ENCODE measurements at regions not wholly inside any gene's neighbourhood (a gene's known extent, or its start where the extent isn't known, plus 50 kb on each side); places are given as distances from the start of the nearest gene placed in this dataset.
"Not testable (repeated sequence)": the region's sequence is repeated elsewhere in the genome, so short reads cannot be mapped to it uniquely, and the experiment has no call there.

- Mint-ChIP-seq H3K27me3 (ENCODE audit: low read depth) (no peaks in the 10 kb centered on the region), H3K4me3 (no peak overlapping the region), H3K27ac (no peak overlapping the region), H3K4me1 (ENCODE audit: low read depth) (no peaks in the 10 kb centered on the region), H3K9me3 (no peaks in the 10 kb centered on the region), H3K36me3 (ENCODE audit: low read depth) (no peaks in the 10 kb centered on the region)
- no peak for DNase-seq (ENCODE audit: low spot score)
Observed at GRCh38 chr4:24369507-24370029, 214.8 kb downstream of the DHX15 start.

- Mint-ChIP-seq H3K27ac (no peak overlapping the region), H3K4me1 (ENCODE audit: low read depth) (no peaks in the 10 kb centered on the region), H3K36me3 (ENCODE audit: low read depth) (no peaks in the 10 kb centered on the region), H3K27me3 (ENCODE audit: low read depth) (no peaks in the 10 kb centered on the region), H3K4me3 (no peak overlapping the region), H3K9me3 (no peaks in the 10 kb centered on the region)
- no peak for DNase-seq (ENCODE audit: low spot score)
Observed at GRCh38 chr4:24368801-24369200, 215.6 kb downstream of the DHX15 start.

- Mint-ChIP-seq H3K4me1 (ENCODE audit: low read depth) (no peaks in the 10 kb centered on the region), H3K27me3 (ENCODE audit: low read depth) (no peaks in the 10 kb centered on the region), H3K27ac (no peak overlapping the region), H3K4me3 (no peak overlapping the region), H3K36me3 (ENCODE audit: low read depth) (no peaks in the 10 kb centered on the region), H3K9me3 (no peaks in the 10 kb centered on the region)
- DNase-seq (ENCODE audit: low spot score), result no peak
Observed at GRCh38 chr4:24364852-24365251, 219.5 kb downstream of the DHX15 start.

GRCh38 chr4:24364249-24364648 lies 220.1 kb downstream of the DHX15 start:
- Mint-ChIP-seq H3K36me3 (ENCODE audit: low read depth) (no peaks in the 10 kb centered on the region), H3K9me3 (no peaks in the 10 kb centered on the region)

GRCh38 chr4:24363751-24364150 lies 220.6 kb downstream of the DHX15 start:
- no peaks in the 10 kb centered on the region for H3K27me3 Mint-ChIP-seq (ENCODE audit: low read depth)
- no peaks in the 10 kb centered on the region for H3K36me3 Mint-ChIP-seq (ENCODE audit: low read depth)
- DNase-seq (ENCODE audit: low spot score), result no peak
- H3K27ac Mint-ChIP-seq, result no peak overlapping the region
- no peaks in the 10 kb centered on the region for H3K9me3 Mint-ChIP-seq
- H3K4me1 Mint-ChIP-seq (ENCODE audit: low read depth), result no peaks in the 10 kb centered on the region
- no peak overlapping the region for H3K4me3 Mint-ChIP-seq

More at GRCh38 chr4:24364249-24364648, 220.1 kb downstream of the DHX15 start:
- DNase-seq (ENCODE audit: low spot score), result no peak
- Mint-ChIP-seq H3K27me3 (ENCODE audit: low read depth) (no peaks in the 10 kb centered on the region), H3K27ac (no peak overlapping the region), H3K4me1 (ENCODE audit: low read depth) (no peaks in the 10 kb centered on the region), H3K4me3 (no peak overlapping the region)

- no peak overlapping the region for H3K4me3 Mint-ChIP-seq
- H3K4me1 Mint-ChIP-seq (ENCODE audit: low read depth), result no peaks in the 10 kb centered on the region
- no peak overlapping the region for H3K27ac Mint-ChIP-seq
- no peak for DNase-seq (ENCODE audit: low spot score)
- no peaks in the 10 kb centered on the region for H3K9me3 Mint-ChIP-seq
- no peaks in the 10 kb centered on the region for H3K27me3 Mint-ChIP-seq (ENCODE audit: low read depth)
- H3K36me3 Mint-ChIP-seq (ENCODE audit: low read depth), result no peaks in the 10 kb centered on the region
Observed at GRCh38 chr4:24352112-24352511, 232.2 kb downstream of the DHX15 start.

- not testable (repeated sequence) for DNase-seq (ENCODE audit: low spot score); H3K4me3 Mint-ChIP-seq; H3K4me1 Mint-ChIP-seq (ENCODE audit: low read depth); H3K27me3 Mint-ChIP-seq (ENCODE audit: low read depth); H3K27ac Mint-ChIP-seq; H3K9me3 Mint-ChIP-seq; H3K36me3 Mint-ChIP-seq (ENCODE audit: low read depth)
Observed at GRCh38 chr4:24349168-24349996, 235.0 kb downstream of the DHX15 start.

GRCh38 chr4:24339260-24339659 lies 245.1 kb downstream of the DHX15 start:
- no peak overlapping the region for H3K4me3 Mint-ChIP-seq
- H3K9me3 Mint-ChIP-seq, result no peaks in the 10 kb centered on the region
- H3K27ac Mint-ChIP-seq, result no peak overlapping the region
- DNase-seq (ENCODE audit: low spot score), result no peak
- H3K36me3 Mint-ChIP-seq (ENCODE audit: low read depth), result no peaks in the 10 kb centered on the region
- no peaks in the 10 kb centered on the region for H3K4me1 Mint-ChIP-seq (ENCODE audit: low read depth)
- H3K27me3 Mint-ChIP-seq (ENCODE audit: low read depth), result no peaks in the 10 kb centered on the region

GRCh38 chr4:24337451-24338190 lies 246.7 kb downstream of the DHX15 start:
- no peak overlapping the region for H3K27ac Mint-ChIP-seq
- no peaks in the 10 kb centered on the region for H3K36me3 Mint-ChIP-seq (ENCODE audit: low read depth)
- no peak overlapping the region for H3K4me3 Mint-ChIP-seq
- H3K4me1 Mint-ChIP-seq (ENCODE audit: low read depth), result no peaks in the 10 kb centered on the region
- no peak for DNase-seq (ENCODE audit: low spot score)
- no peaks in the 10 kb centered on the region for H3K9me3 Mint-ChIP-seq
- no peaks in the 10 kb centered on the region for H3K27me3 Mint-ChIP-seq (ENCODE audit: low read depth)

GRCh38 chr4:24335616-24336015 lies 248.7 kb downstream of the DHX15 start:
- Mint-ChIP-seq H3K4me1 (ENCODE audit: low read depth) (no peaks in the 10 kb centered on the region), H3K27me3 (ENCODE audit: low read depth) (no peaks in the 10 kb centered on the region), H3K27ac (no peak overlapping the region), H3K9me3 (no peaks in the 10 kb centered on the region), H3K4me3 (no peak overlapping the region), H3K36me3 (ENCODE audit: low read depth) (no peaks in the 10 kb centered on the region)
- DNase-seq (ENCODE audit: low spot score), result no peak

- no peaks in the 10 kb centered on the region for H3K4me1 Mint-ChIP-seq (ENCODE audit: low read depth)
- no peaks in the 10 kb centered on the region for H3K9me3 Mint-ChIP-seq
- H3K36me3 Mint-ChIP-seq (ENCODE audit: low read depth), result no peaks in the 10 kb centered on the region
- H3K27ac Mint-ChIP-seq, result no peak overlapping the region
- no peaks in the 10 kb centered on the region for H3K27me3 Mint-ChIP-seq (ENCODE audit: low read depth)
- no peak for DNase-seq (ENCODE audit: low spot score)
- H3K4me3 Mint-ChIP-seq, result no peak overlapping the region
Observed at GRCh38 chr4:24334906-24335305, 249.4 kb downstream of the DHX15 start.

- no peak overlapping the region for H3K4me3 Mint-ChIP-seq
Observed at GRCh38 chr4:24330573-24330972, 253.8 kb downstream of the DHX15 start.

GRCh38 chr4:24330172-24330571 lies 254.2 kb downstream of the DHX15 start:
- Mint-ChIP-seq H3K27me3 (ENCODE audit: low read depth) (no peaks in the 10 kb centered on the region), H3K4me1 (ENCODE audit: low read depth) (no peaks in the 10 kb centered on the region), H3K4me3 (no peak overlapping the region), H3K36me3 (ENCODE audit: low read depth) (no peaks in the 10 kb centered on the region), H3K27ac (no peak overlapping the region), H3K9me3 (no peaks in the 10 kb centered on the region)
- DNase-seq (ENCODE audit: low spot score), result no peak

More at GRCh38 chr4:24330573-24330972, 253.8 kb downstream of the DHX15 start:
- H3K27ac Mint-ChIP-seq, result no peak overlapping the region
- no peaks in the 10 kb centered on the region for H3K36me3 Mint-ChIP-seq (ENCODE audit: low read depth)
- H3K9me3 Mint-ChIP-seq, result no peaks in the 10 kb centered on the region
- no peaks in the 10 kb centered on the region for H3K4me1 Mint-ChIP-seq (ENCODE audit: low read depth)
- DNase-seq (ENCODE audit: low spot score), result no peak
- no peaks in the 10 kb centered on the region for H3K27me3 Mint-ChIP-seq (ENCODE audit: low read depth)

- Mint-ChIP-seq H3K4me3 (no peak overlapping the region), H3K9me3 (no peaks in the 10 kb centered on the region), H3K27ac (no peak overlapping the region), H3K36me3 (ENCODE audit: low read depth) (no peaks in the 10 kb centered on the region), H3K27me3 (ENCODE audit: low read depth) (no peaks in the 10 kb centered on the region), H3K4me1 (ENCODE audit: low read depth) (no peaks in the 10 kb centered on the region)
- no peak for DNase-seq (ENCODE audit: low spot score)
Observed at GRCh38 chr4:24328711-24329110, 255.6 kb downstream of the DHX15 start.
